GM12878 (cell line): ENCODE measurements at regions not wholly inside any gene's neighbourhood (a gene's known extent, or its start where the extent isn't known, plus 50 kb on each side); places are given as distances from the start of the nearest gene placed in this dataset.

Experiments used
- ATAC-seq: fragments of 200-7000 bp; cut with Tn5 transposase; 3 replicates; pipeline ENCODE4 v1.9.1; 2020; ENCODE audit warnings: mild to moderate bottlenecking, moderate library complexity
- BruUV-seq: library from RNA; stranded (reverse); fragments of 400-500 nt; replicated peaks from 2 replicates; lab custom pipeline; 2021; lab: Mats Ljungman, UMichigan
- CTCF ChIA-PET: fragments of 300-600 bp; sonication (Branson Sonifier 250); formaldehyde crosslinking; extraction: SDS; loops from one replicate; lab custom pipeline; 2021; ENCODE audit warnings: inconsistent platforms; lab: Yijun Ruan, JAX
- POLR2A ChIA-PET: fragments of 350-600 bp; formaldehyde crosslinking; extraction: SDS; loops from one replicate; lab custom pipeline; 2021; ENCODE audit warnings: inconsistent platforms; lab: Charles Lee
- RAD21 ChIA-PET: fragments of 300-600 bp; sonication (Branson Sonifier 250); formaldehyde crosslinking; loops from one replicate; lab custom pipeline; 2023; ENCODE audit warnings: antibody characterized with exemption; ENCODE audit not compliant: unreplicated experiment; lab: Charles Lee
- SMC1A ChIA-PET: fragments of 300-600 bp; sonication (Branson Sonifier 250); formaldehyde crosslinking; loops from one replicate; lab custom pipeline; 2023; ENCODE audit not compliant: unreplicated experiment, uncharacterized antibody; lab: Charles Lee
- DNase-seq: peaks from one replicate; pipeline ENCODE4 v3.0.0-alpha.2; 2011; ENCODE audit warnings: low read depth, low spot score
- FAIRE-seq: peaks from 3 replicates; lab custom pipeline; 2011; peaks lifted over from hg19 to GRCh38; lab: Jason Lieb, UNC
- H2AFZ ChIP-seq: 2 replicates; pipeline ENCODE4 v1.6.0; 2011; ENCODE audit warnings: low read depth, low read length, control low read depth; ENCODE audit not compliant: control insufficient read depth
- H3K27ac ChIP-seq: 2 replicates; pipeline ENCODE4 v1.5.1; 2011; ENCODE audit warnings: control low read depth; ENCODE audit not compliant: control insufficient read depth, insufficient read depth
- H3K27me3 ChIP-seq, 2 experiments: replicated peaks in 1 of 2; 2 replicates each; pipeline versions ENCODE4 v1.6.0 to v1.6.1; 2011; ENCODE audit warnings: low read length in 1 of 2; ENCODE audit not compliant: control insufficient read depth in 2 of 2, insufficient read depth in 2 of 2
- H3K36me3 ChIP-seq, 2 experiments: 2 replicates each; pipeline ENCODE4 v1.5.1; 2011; ENCODE audit warnings: low read length in 1 of 2; ENCODE audit not compliant: control insufficient read depth in 2 of 2, insufficient read depth in 2 of 2
- H3K4me1 ChIP-seq: 2 replicates; pipeline ENCODE4 v1.6.1; 2011; ENCODE audit warnings: mild to moderate bottlenecking, low read length, moderate library complexity, mixed read lengths; ENCODE audit not compliant: control insufficient read depth, insufficient read depth
- H3K4me2 ChIP-seq: 2 replicates; pipeline ENCODE4 v1.6.0; 2011; ENCODE audit warnings: control low read depth; ENCODE audit not compliant: control insufficient read depth, insufficient read depth
- H3K4me3 ChIP-seq: fragments of 200-600 bp; sonication (generic); 2 replicates; pipeline ENCODE4 v1.5.1; 2016
- H3K79me2 ChIP-seq: 2 replicates; pipeline ENCODE4 v1.6.0; 2011; ENCODE audit warnings: low read length; ENCODE audit not compliant: control insufficient read depth, insufficient read depth
- H3K9ac ChIP-seq: 2 replicates; pipeline ENCODE4 v1.8.0; 2011; ENCODE audit warnings: low read length, control low read depth, mixed read lengths; ENCODE audit not compliant: control insufficient read depth, insufficient read depth
- H3K9me3 ChIP-seq: replicated peaks from 3 replicates; pipeline ENCODE4 v1.5.1; 2011; ENCODE audit warnings: mild to moderate bottlenecking, low read length; ENCODE audit not compliant: control insufficient read depth, insufficient read depth
- H4K20me1 ChIP-seq: 2 replicates; pipeline ENCODE4 v1.6.0; 2011; ENCODE audit not compliant: control insufficient read depth, insufficient read depth
- BMI1 ChIP-seq: fragments of 450-650 bp; IDR thresholded peaks from 2 replicates; pipeline ENCODE4 v1.6.1; 2016; ENCODE audit warnings: mild to moderate bottlenecking, moderate library complexity, borderline replicate concordance
- NFYB ChIP-seq: IDR thresholded peaks from 2 replicates; pipeline ENCODE4 v1.6.1; 2011; ENCODE audit warnings: low read depth, mild to moderate bottlenecking, low read length, improper control_type of control experiment, moderate library complexity; ENCODE audit not compliant: insufficient read depth
- POLR2A ChIP-seq: IDR thresholded peaks from 2 replicates; pipeline ENCODE4 v1.6.1; 2011; ENCODE audit warnings: low read depth, mild to moderate bottlenecking, low read length
- POLR2AphosphoS5 ChIP-seq: IDR thresholded peaks from 2 replicates; pipeline ENCODE4 v1.6.1; 2011; ENCODE audit warnings: mild to moderate bottlenecking, low read length, inconsistent platforms
- RCOR1 ChIP-seq: conservative IDR thresholded peaks from 2 replicates; pipeline ENCODE4 v1.6.1; 2012; ENCODE audit warnings: low read depth, low read length, improper control_type of control experiment
- WGBS: methylation state at CpG from one replicate; pipeline ENCODE4 v1.1.6; 2016; ENCODE audit warnings: low lambda C conversion rate; ENCODE audit not compliant: insufficient replicate concordance, insufficient coverage; ENCODE audit errors: missing lambda C conversion rate; 5-methylcytosine and 5-hydroxymethylcytosine counted together
- in situ Hi-C: fragments of 300-500 bp; cut with MboI; formaldehyde crosslinking; loops from 9 replicates; pipeline ENCODE4 v1.14.3; 2018; ENCODE audit warnings: mixed read lengths
- intact Hi-C: fragments of 100-400 bp; cut with micrococcal nuclease; formaldehyde crosslinking; loops from one replicate; pipeline ENCODE4 v1.14.2; 2022; ENCODE audit not compliant: unreplicated experiment
- TF ChIP-seq, protein P1 (sequence below): fragments of 450-650 bp; IDR thresholded peaks from 2 replicates; pipeline ENCODE4 v1.6.1; 2018; ENCODE audit warnings: mild to moderate bottlenecking, low read depth, moderate library complexity; ENCODE audit not compliant: partially characterized antibody
- TF ChIP-seq, protein P2 (sequence below): IDR thresholded peaks from 2 replicates; pipeline ENCODE4 v1.6.1; 2012; ENCODE audit warnings: low read depth, low read length, improper control_type of control experiment
- TF ChIP-seq, protein P3 (sequence below): IDR thresholded peaks from 2 replicates; pipeline ENCODE4 v1.6.1; 2011; ENCODE audit warnings: low read depth, mild to moderate bottlenecking, low read length, moderate library complexity, borderline replicate concordance; ENCODE audit errors: extremely low read depth
- TF ChIP-seq, protein P4 (sequence below): fragments of 150-350 bp; IDR thresholded peaks from 2 replicates; pipeline ENCODE4 v1.6.1; 2014; ENCODE audit warnings: mild to moderate bottlenecking, low read depth, low read length
- TF ChIP-seq, protein P5 (sequence below): IDR thresholded peaks from 2 replicates; pipeline ENCODE4 v1.6.1; 2012; ENCODE audit warnings: low read depth, low read length, improper control_type of control experiment
- TF ChIP-seq, protein P6 (sequence below): IDR thresholded peaks from 2 replicates; pipeline ENCODE4 v1.6.1; 2011; ENCODE audit warnings: borderline replicate concordance, low read depth, mild to moderate bottlenecking, moderate library complexity, mixed read lengths, low read length; ENCODE audit not compliant: insufficient read depth; ENCODE audit errors: extremely low read length
- TF ChIP-seq, protein P7 (sequence below): fragments of 450-650 bp; formaldehyde crosslinking; IDR thresholded peaks from 2 replicates; pipeline ENCODE4 v1.5.0; 2022; ENCODE audit warnings: mild to moderate bottlenecking, missing genetic modification characterization

DNA sequence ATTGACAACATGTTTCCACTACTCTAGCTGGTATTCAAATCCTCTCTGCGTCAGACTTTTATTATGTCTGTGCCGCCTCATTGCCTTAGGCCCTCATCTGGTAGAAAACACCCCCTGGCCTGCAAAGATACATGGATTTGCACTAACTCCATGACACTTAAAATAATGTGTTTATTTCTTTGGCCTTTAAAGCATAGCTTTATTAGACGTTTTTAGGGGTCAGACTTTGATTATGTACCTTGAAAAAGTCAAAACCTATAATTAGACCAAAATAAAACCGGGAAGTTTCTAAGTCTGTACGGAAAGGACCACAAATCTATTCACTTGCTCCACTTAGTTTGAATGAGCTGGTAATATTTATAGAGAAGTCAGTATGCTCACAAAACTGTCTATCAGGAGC, 357.9 kb upstream of the NOX3 start (continued):
- TF ChIP-seq, protein P1, sequence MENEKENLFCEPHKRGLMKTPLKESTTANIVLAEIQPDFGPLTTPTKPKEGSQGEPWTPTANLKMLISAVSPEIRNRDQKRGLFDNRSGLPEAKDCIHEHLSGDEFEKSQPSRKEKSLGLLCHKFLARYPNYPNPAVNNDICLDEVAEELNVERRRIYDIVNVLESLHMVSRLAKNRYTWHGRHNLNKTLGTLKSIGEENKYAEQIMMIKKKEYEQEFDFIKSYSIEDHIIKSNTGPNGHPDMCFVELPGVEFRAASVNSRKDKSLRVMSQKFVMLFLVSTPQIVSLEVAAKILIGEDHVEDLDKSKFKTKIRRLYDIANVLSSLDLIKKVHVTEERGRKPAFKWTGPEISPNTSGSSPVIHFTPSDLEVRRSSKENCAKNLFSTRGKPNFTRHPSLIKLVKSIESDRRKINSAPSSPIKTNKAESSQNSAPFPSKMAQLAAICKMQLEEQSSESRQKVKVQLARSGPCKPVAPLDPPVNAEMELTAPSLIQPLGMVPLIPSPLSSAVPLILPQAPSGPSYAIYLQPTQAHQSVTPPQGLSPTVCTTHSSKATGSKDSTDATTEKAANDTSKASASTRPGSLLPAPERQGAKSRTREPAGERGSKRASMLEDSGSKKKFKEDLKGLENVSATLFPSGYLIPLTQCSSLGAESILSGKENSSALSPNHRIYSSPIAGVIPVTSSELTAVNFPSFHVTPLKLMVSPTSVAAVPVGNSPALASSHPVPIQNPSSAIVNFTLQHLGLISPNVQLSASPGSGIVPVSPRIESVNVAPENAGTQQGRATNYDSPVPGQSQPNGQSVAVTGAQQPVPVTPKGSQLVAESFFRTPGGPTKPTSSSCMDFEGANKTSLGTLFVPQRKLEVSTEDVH: no peak
- TF ChIP-seq, protein P2, sequence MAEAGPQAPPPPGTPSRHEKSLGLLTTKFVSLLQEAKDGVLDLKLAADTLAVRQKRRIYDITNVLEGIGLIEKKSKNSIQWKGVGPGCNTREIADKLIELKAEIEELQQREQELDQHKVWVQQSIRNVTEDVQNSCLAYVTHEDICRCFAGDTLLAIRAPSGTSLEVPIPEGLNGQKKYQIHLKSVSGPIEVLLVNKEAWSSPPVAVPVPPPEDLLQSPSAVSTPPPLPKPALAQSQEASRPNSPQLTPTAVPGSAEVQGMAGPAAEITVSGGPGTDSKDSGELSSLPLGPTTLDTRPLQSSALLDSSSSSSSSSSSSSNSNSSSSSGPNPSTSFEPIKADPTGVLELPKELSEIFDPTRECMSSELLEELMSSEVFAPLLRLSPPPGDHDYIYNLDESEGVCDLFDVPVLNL: no peak
- TF ChIP-seq, all 136 proteins: peak for 0

DNA sequence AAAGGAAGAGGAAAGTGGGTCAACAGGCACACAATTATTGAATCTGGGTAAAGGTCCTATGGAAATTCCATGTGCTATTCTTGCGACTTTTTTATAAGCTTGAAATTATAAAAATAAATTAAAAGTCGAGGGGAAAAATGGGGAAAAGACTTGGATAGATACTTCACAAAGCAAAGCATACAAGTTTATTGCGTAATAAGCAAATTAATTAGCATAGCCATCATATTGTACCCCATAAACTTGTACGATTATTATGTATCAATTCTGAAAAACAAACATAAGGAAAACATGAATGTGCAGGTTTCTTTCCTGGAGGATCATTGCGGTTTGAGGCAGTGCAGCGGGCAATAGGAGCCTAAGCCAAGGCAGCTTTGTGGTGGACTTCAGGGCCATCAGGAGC, 351.6 kb upstream of the NOX3 start:
- RAD21 ChIA-PET: no interaction called here
- POLR2A ChIA-PET: no interaction called here
- Histone ChIP-seq H3K27ac (no peak overlapping the region), H2AFZ (no peak overlapping the region), H3K36me3 (no peaks in the 10 kb centered on the region), H3K79me2 (no peaks in the 10 kb centered on the region), H3K4me3 (no peak overlapping the region), H3K4me2 (no peak overlapping the region), H3K9me3 (no peaks in the 10 kb centered on the region), H4K20me1 (no peaks in the 10 kb centered on the region), H3K9ac (no peak overlapping the region), H3K4me1 (no peaks in the 10 kb centered on the region), H3K27me3 (no peaks in the 10 kb centered on the region; a peak in 1 of 4 replicates)
- CTCF ChIA-PET: interaction anchor here (1.1 kb wide), 1 partner anchor 10 kb away, joined by 3 read pairs; no protein-coding TSS in a partner anchor
- in situ Hi-C loops (no loop called here), intact Hi-C loops (no loop called here)
- SMC1A ChIA-PET: no interaction called here
- DNase-seq (no peak), FAIRE-seq (no peak), ATAC-seq (no peak)
- WGBS: 30% methylated on average over 6 of the region's 6 CpGs
- BruUV-seq: no TSS peak
- TF ChIP-seq, protein P3, sequence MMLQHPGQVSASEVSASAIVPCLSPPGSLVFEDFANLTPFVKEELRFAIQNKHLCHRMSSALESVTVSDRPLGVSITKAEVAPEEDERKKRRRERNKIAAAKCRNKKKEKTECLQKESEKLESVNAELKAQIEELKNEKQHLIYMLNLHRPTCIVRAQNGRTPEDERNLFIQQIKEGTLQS: no peak
- TF ChIP-seq POLR2A: no peak
- TF ChIP-seq, protein P4, sequence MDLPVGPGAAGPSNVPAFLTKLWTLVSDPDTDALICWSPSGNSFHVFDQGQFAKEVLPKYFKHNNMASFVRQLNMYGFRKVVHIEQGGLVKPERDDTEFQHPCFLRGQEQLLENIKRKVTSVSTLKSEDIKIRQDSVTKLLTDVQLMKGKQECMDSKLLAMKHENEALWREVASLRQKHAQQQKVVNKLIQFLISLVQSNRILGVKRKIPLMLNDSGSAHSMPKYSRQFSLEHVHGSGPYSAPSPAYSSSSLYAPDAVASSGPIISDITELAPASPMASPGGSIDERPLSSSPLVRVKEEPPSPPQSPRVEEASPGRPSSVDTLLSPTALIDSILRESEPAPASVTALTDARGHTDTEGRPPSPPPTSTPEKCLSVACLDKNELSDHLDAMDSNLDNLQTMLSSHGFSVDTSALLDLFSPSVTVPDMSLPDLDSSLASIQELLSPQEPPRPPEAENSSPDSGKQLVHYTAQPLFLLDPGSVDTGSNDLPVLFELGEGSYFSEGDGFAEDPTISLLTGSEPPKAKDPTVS: no peak
- no peak for TF ChIP-seq BMI1
- TF ChIP-seq NFYB: no peak
- TF ChIP-seq, protein P5, sequence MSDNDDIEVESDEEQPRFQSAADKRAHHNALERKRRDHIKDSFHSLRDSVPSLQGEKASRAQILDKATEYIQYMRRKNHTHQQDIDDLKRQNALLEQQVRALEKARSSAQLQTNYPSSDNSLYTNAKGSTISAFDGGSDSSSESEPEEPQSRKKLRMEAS: no peak
- no peak for TF ChIP-seq RCOR1
- no peak for TF ChIP-seq POLR2AphosphoS5
- TF ChIP-seq, protein P6, sequence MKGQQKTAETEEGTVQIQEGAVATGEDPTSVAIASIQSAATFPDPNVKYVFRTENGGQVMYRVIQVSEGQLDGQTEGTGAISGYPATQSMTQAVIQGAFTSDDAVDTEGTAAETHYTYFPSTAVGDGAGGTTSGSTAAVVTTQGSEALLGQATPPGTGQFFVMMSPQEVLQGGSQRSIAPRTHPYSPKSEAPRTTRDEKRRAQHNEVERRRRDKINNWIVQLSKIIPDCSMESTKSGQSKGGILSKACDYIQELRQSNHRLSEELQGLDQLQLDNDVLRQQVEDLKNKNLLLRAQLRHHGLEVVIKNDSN: no peak
- TF ChIP-seq, protein P7, sequence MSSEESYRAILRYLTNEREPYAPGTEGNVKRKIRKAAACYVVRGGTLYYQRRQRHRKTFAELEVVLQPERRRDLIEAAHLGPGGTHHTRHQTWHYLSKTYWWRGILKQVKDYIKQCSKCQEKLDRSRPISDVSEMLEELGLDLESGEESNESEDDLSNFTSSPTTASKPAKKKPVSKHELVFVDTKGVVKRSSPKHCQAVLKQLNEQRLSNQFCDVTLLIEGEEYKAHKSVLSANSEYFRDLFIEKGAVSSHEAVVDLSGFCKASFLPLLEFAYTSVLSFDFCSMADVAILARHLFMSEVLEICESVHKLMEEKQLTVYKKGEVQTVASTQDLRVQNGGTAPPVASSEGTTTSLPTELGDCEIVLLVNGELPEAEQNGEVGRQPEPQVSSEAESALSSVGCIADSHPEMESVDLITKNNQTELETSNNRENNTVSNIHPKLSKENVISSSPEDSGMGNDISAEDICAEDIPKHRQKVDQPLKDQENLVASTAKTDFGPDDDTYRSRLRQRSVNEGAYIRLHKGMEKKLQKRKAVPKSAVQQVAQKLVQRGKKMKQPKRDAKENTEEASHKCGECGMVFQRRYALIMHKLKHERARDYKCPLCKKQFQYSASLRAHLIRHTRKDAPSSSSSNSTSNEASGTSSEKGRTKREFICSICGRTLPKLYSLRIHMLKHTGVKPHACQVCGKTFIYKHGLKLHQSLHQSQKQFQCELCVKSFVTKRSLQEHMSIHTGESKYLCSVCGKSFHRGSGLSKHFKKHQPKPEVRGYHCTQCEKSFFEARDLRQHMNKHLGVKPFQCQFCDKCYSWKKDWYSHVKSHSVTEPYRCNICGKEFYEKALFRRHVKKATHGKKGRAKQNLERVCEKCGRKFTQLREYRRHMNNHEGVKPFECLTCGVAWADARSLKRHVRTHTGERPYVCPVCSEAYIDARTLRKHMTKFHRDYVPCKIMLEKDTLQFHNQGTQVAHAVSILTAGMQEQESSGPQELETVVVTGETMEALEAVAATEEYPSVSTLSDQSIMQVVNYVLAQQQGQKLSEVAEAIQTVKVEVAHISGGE: no peak
